EL (cell line): ENCODE measurements at regions not wholly inside any gene's neighbourhood (a gene's known extent, or its start where the extent isn't known, plus 50 kb on each side); places are given as distances from the start of the nearest gene placed in this dataset.
"Not testable (repeated sequence)": the region's sequence is repeated elsewhere in the genome, so short reads cannot be mapped to it uniquely, and the experiment has no call there.

ENCODE experiments used
- DNase-seq: peaks from one replicate; pipeline ENCODE4 v3.0.0-alpha.2; 2016

DNA sequence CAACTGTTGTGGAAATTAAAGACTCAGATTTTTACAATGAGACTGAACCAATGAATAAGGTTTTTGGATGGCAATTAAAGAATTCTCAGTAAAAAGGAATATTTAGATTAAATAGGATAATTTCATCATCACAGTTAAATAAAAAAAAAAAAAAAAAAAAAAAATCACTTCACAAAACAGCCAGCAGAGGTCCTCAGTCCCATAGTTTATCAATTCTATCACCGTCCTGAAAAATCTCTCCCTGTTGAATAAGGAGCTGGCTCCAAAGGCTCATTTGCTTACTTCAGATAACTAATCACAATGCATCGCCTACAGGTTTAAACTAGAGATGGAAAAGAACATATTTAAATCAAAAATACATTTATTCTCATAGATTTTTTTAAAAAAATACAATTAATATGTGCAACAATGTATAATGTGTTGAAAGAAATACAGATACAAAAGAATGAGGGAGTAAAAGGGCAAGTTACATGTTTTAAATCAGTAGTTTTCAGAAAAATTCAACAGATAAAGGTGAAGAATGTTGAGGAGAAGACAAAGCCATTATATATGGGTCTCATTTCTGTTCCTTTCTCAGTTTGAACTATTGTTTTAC, 175.8 kb upstream of the CHD1 start:
- peak; percentile 34 for DNase-seq

GRCh38 chr5:99102073-99102697, 173.4 kb upstream of the CHD1 start:
- DNase-seq = no peak

- no peak for DNase-seq
These were observed 170.9 kb upstream of the CHD1 start for GRCh38 chr5:99099691-99100090.

- DNase-seq = no peak
These were observed 161.2 kb upstream of the CHD1 start for GRCh38 chr5:99089822-99090549.

- DNase-seq = no peak
These were observed 159.5 kb upstream of the CHD1 start for GRCh38 chr5:99088309-99088708.

- no peak for DNase-seq
These were observed 154.4 kb upstream of the CHD1 start for GRCh38 chr5:99083197-99083596.

GRCh38 chr5:99081711-99082110, 152.9 kb upstream of the CHD1 start:
- no peak for DNase-seq

- no peak for DNase-seq
These were observed 148.2 kb upstream of the CHD1 start for GRCh38 chr5:99076723-99077640.

DNA sequence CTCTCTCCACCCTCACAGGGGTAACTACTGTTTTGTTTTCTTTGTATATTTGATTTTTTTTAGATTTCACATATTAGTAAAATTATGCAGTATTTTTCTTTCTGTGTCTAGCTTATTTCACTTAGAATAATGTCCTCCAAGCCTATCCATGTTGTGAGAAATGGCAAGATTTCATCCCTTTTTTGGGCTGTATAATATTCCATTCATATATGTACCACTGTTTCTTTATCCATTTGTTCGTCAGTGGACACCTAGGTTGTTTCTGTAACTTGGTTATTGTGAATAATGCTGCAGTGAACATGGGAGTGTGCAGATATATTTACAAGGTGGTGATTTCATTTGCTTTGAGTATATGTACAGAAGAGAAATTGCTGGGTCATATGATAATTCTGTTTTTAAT, 144.0 kb upstream of the CHD1 start:
- no peak for DNase-seq

- DNase-seq = no peak
These were observed 142.0 kb upstream of the CHD1 start for GRCh38 chr5:99070822-99071221.

DNA sequence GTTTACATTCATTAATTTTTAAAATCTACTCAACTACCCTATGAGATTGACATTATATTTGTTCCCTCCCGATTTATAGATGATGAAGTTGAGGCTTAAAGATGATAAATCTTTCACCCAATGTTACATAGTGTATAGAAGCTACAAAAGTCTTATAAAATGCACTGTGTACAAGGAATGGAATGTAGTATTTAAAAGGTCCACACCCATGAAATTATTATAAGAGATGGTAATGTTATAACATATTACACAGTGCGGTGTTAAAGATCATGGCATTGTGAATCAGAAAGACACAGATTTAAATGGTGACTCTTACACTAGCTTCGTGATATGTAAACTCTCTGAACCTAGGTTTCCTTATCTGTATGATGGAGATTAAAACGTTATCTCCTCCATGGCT, 141.6 kb upstream of the CHD1 start:
- no peak for DNase-seq

GRCh38 chr5:99068944-99069650, 140.3 kb upstream of the CHD1 start:
- DNase-seq = no peak

- no peak for DNase-seq
These were observed 134.9 kb upstream of the CHD1 start for GRCh38 chr5:99063737-99064136.

DNA sequence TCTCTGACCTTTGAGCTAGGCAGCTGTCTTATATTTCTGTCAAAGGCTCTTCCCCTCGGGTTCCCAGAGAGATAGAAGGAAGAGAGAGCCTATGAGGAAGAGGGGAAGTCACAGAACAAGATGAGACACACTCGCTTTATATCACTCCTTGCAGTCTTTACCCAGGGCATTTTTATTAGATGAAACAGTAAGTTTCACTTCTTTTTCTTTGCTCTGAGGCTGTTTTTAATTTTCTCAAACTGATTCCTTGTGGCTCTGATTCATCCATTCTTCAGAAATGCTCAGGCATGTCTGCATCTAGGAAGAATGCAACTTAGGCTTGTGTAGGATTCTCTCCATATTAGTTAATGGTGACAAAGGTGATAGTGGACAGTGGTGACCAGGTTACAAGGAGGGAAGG, 132.9 kb upstream of the CHD1 start:
- peak; percentile 73 for DNase-seq

- DNase-seq = no peak
These were observed 132.5 kb upstream of the CHD1 start for GRCh38 chr5:99061299-99061698.

- peak; percentile 73 for DNase-seq
These were observed 131.8 kb upstream of the CHD1 start for GRCh38 chr5:99060306-99061261.

DNA sequence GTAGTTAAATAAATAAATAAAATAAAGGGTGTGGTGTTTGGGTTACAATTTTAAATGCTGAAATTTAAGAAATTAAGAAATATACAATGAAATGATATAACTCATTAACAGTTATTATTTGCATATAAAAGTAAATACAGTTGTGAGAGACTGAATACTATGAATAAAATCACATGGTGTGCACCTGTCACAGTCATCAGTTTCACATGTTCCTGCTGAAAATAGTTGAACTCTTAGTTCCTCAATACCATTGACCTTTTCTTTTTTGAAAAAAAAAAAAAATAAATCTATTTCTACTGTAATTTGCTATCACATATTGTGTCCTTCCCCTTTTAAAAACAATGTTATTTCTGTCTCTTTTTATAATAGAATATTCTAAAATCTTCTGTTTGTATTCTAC, 130.9 kb upstream of the CHD1 start:
- DNase-seq = no peak

- DNase-seq = peak; percentile 23
These were observed 129.7 kb upstream of the CHD1 start for GRCh38 chr5:99058466-99058865.

DNA sequence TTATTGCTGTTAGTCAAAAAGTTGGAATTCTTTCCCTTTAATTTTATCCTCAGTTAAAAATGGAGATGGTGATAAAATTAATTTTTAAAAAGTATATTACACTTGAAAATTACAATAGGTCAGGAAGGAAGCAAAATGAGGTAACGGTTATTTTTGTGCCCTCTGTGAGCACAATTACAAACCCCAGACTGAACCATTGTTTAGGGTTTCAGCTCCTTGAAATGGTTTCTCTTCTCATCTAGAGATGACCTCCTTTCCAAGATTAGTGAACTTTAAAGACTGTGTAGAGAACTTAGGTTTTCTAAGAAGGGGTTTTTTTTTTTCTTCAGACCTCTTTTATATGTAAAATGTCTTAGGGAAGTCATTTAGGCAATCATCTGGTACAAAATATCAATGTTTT, 126.2 kb upstream of the CHD1 start:
- no peak for DNase-seq

DNA sequence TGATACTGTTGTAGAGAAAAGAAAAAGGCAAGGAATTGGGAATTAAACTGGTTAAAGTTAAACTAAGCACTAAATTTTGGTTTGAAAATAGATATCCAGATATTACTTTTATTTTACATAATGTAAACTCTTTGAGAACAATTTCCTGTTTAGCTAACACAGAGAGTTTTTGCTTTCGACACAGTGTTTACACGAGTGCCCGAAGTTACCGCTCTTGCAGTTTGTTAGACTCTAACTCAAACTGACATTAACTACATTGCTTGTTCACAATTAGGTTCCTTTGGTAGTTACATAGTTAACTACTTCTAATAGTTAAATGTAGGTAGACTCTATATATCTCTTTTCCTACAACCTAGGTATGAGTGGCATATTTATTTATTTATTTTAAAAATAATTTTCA, 117.1 kb upstream of the CHD1 start:
- no peak for DNase-seq

GRCh38 chr5:99043257-99043656, 114.5 kb upstream of the CHD1 start:
- not testable (repeated sequence) for DNase-seq
